Gastrocnemius medialis (tissue), 4 donors: ENCODE measurements at regions not wholly inside any gene's neighbourhood (a gene's known extent, or its start where the extent isn't known, plus 50 kb on each side); places are given as distances from the start of the nearest gene placed in this dataset.

Experiments
- ATAC-seq, 2 donors: fragments of 150-250 bp; one replicate each; pipeline ENCODE4 v1.9.1; 2016
- DNase-seq, 2 donors: peaks; one replicate each; pipeline ENCODE4 v3.0.0-alpha.2; 2019
- H3K27ac ChIP-seq, 4 donors: fragments of 200-600 bp; sonication (generic); 1 replicate in 1 of 4; 2 replicates in 3 of 4; pipeline ENCODE4 v1.5.1; 2016 to 2018; ENCODE audit warnings: mild to moderate bottlenecking in 2 of 4, moderate library complexity in 1 of 4
- H3K27me3 ChIP-seq, 3 donors: fragments of 200-600 bp; sonication (generic) in 2 of 3; 1 replicate in 1 of 3; 2 replicates in 2 of 3; pipeline versions ENCODE4 v1.5.1 to v1.6.0; 2016 to 2019; ENCODE audit warnings: mild to moderate bottlenecking in 1 of 3, moderate library complexity in 1 of 3
- H3K36me3 ChIP-seq, 2 donors: fragments of 200-600 bp; sonication (generic) in 1 of 2; one replicate each; pipeline ENCODE4 v1.5.1; 2017 to 2018
- H3K4me1 ChIP-seq, 2 donors: fragments of 200-600 bp; sonication (generic) in 1 of 2; one replicate each; pipeline ENCODE4 v1.5.1; 2016 to 2017; ENCODE audit warnings: mild to moderate bottlenecking in 2 of 2
- H3K4me3 ChIP-seq, 4 donors: fragments of 200-600 bp; sonication (generic) in 3 of 4; 1 replicate in 1 of 4; 2 replicates in 3 of 4; pipeline ENCODE4 v1.5.1; 2016 to 2019; ENCODE audit warnings: mild to moderate bottlenecking in 2 of 4
- H3K9me3 ChIP-seq, 3 donors: fragments of 200-600 bp; sonication (generic) in 2 of 3; 1 replicate in 1 of 3; 2 replicates in 2 of 3; pipeline ENCODE4 v1.5.1; 2016 to 2019
- POLR2A ChIP-seq, 2 donors: fragments of 450-650 bp; IDR thresholded peaks; one replicate each; pipeline ENCODE4 v1.6.1; 2017; ENCODE audit warnings: antibody characterized with exemption in 2 of 2, mild to moderate bottlenecking in 2 of 2, moderate library complexity in 2 of 2
- in situ Hi-C, 4 donors: fragments of 200-750 bp; cut with MboI; loops; one replicate each; pipeline versions ENCODE4 v1.15.0 to v1.8.0; 2017; ENCODE audit warnings: low sequenced_read_pairs in 4 of 4
- intact Hi-C: fragments of 100-400 bp; cut with DNase I; formaldehyde crosslinking; loops from one replicate; pipeline ENCODE4 v1.15.1; 2023; ENCODE audit warnings: low total_unique reads
- TF ChIP-seq, protein P1 (sequence below), 5 experiments: fragments of 450-650 bp in 3 of 5; fragments of 200-600 bp in 2 of 5; sonication (generic) in 2 of 5; IDR thresholded peaks in 4 of 5; conservative IDR thresholded peaks in 1 of 5; 1 replicate in 4 of 5; 2 replicates in 1 of 5; pipeline ENCODE4 v1.5.1; 2016 to 2019; ENCODE audit warnings: antibody characterized with exemption in 5 of 5, mild to moderate bottlenecking in 3 of 5, moderate library complexity in 3 of 5

DNA sequence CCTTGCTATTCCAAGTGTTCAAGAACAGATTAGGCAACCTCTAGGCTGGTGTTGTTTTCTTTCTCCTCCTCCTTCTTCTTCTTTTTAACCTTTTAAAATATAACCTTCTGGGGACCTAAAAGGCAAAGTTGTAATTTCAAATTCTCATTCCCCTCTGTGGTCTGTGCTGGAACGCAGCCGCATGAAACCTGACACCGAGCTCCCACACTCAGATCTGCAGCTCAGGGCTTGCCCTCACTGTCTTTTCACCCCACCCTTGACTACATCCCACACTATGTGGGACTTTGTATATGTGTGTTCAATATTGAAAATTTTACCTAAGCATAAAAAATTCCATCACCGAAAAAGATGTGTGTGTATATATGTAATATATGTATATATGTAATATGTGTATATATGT is 62.0 kb upstream of the ARHGAP42 start:
- H3K9me3 ChIP-seq = no peaks in the 10 kb centered on the region
- peaks cover 0 to 3% of the 10 kb centered on the region in 2 donors for H3K4me1 ChIP-seq
- in situ Hi-C loops = no loop called here
- intact Hi-C loops = no loop called here
- H3K36me3 ChIP-seq = no peaks in the 10 kb centered on the region
- no peak for TF ChIP-seq POLR2A (IDR thresholded peaks at IDR 0.05)
- TF ChIP-seq, protein P1, sequence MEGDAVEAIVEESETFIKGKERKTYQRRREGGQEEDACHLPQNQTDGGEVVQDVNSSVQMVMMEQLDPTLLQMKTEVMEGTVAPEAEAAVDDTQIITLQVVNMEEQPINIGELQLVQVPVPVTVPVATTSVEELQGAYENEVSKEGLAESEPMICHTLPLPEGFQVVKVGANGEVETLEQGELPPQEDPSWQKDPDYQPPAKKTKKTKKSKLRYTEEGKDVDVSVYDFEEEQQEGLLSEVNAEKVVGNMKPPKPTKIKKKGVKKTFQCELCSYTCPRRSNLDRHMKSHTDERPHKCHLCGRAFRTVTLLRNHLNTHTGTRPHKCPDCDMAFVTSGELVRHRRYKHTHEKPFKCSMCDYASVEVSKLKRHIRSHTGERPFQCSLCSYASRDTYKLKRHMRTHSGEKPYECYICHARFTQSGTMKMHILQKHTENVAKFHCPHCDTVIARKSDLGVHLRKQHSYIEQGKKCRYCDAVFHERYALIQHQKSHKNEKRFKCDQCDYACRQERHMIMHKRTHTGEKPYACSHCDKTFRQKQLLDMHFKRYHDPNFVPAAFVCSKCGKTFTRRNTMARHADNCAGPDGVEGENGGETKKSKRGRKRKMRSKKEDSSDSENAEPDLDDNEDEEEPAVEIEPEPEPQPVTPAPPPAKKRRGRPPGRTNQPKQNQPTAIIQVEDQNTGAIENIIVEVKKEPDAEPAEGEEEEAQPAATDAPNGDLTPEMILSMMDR (IDR thresholded peaks at IDR 0.05 in 4 of 5, conservative IDR thresholded peaks at IDR 0.05 in 1 of 5) = no peak
- no peak for ATAC-seq
- H3K27ac ChIP-seq = no peak overlapping the region
- H3K4me3 ChIP-seq = no peak overlapping the region
- no peak for DNase-seq
- H3K27me3 ChIP-seq = no peaks in the 10 kb centered on the region

DNA sequence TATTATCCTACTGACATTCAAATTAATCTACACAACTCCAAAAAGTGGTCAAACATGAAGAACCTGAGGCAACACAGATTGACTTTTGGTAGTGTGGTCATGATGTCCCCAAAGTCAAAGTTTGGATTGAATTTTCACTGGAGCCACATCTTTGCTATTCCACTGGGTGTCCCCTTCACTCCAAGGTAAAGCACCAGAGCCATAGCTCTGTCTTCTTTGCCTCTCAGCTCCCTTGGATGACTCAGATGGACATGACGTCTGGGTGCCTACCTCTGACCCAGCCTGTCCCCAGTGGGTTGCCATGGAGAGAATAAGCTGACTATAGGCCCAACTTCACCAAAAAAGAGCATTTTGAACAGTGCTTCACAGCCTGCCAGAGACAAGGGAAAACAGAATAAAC is 57.4 kb upstream of the ARHGAP42 start:
- ATAC-seq = no peak
- TF ChIP-seq, protein P1 (IDR thresholded peaks at IDR 0.05 in 4 of 5, conservative IDR thresholded peaks at IDR 0.05 in 1 of 5) = peak in 1 of 5 experiments; percentile 17
- TF ChIP-seq POLR2A (IDR thresholded peaks at IDR 0.05) = no peak
- DNase-seq = no peak
- H3K9me3 ChIP-seq = no peaks in the 10 kb centered on the region
- H3K27me3 ChIP-seq = no peaks in the 10 kb centered on the region
- in situ Hi-C loops (no loop called here), intact Hi-C loops (loop anchor here (5.0 kb wide), 2 partner anchors 58 to 228 kb away; partner anchors contain the start of gene ARHGAP42)
- H3K36me3 ChIP-seq = no peaks in the 10 kb centered on the region
- H3K4me3 ChIP-seq = no peak overlapping the region
- H3K4me1 ChIP-seq = peaks cover 19 to 40% of the 10 kb centered on the region in 2 donors
- H3K27ac ChIP-seq = no peak overlapping the region

DNA sequence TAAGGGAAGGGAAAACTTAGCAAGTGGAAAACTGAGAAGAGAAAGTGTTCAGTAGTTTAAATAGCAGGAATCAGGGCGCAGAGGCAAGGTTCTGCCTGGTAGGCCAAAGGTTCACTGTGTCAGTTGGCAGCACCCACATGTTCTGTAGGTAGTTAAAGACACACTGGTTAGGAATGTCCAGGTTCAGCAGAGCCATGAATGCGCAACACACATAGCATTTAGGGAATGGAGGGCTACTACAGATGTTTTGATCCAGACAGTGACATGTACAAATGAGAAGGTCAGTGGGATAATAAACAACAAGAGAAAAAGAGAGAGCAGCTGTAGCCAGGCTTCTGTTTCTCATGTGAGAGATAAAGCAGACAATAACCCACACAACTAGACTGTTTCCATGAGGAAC is 56.2 kb upstream of the ARHGAP42 start:
- TF ChIP-seq POLR2A (IDR thresholded peaks at IDR 0.05) = no peak
- TF ChIP-seq, protein P1 (IDR thresholded peaks at IDR 0.05 in 4 of 5, conservative IDR thresholded peaks at IDR 0.05 in 1 of 5) = no peak
- Histone ChIP-seq H3K9me3 (no peaks in the 10 kb centered on the region), H3K4me3 (no peak overlapping the region), H3K27me3 (no peaks in the 10 kb centered on the region), H3K27ac (peak overlapping the region; percentile 13 to 65 (median 55)), H3K36me3 (no peaks in the 10 kb centered on the region), H3K4me1 (peaks cover 19 to 47% of the 10 kb centered on the region in 2 donors)
- intact Hi-C loops (loop anchor here (5.0 kb wide), 2 partner anchors 56 to 226 kb away; partner anchors contain the start of gene ARHGAP42), in situ Hi-C loops (no loop called here)
- ATAC-seq = peak in 1 of 2 donors; percentile 16
- no peak for DNase-seq

DNA sequence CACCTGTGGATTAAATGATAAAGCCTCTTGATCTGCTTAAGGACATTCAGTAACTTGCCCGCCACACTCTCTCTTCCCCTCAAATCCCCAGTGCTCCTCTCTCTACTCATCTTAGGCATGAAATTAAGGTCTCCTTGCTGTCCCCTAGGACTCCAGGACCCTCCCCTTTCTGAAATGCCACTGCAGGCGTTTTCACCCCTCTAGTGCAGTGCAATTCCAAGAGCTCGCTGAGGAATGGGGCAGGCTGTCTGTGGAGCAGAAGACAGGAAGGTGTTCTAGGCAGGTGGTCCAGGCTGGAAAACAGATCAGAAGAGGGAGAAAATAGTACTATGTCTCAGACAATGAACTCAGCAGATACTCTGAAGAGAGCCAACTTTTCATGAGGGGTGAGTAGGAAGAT is 55.8 kb upstream of the ARHGAP42 start:
- no peak for TF ChIP-seq POLR2A (IDR thresholded peaks at IDR 0.05)
- TF ChIP-seq, protein P1 (IDR thresholded peaks at IDR 0.05 in 4 of 5, conservative IDR thresholded peaks at IDR 0.05 in 1 of 5) = no peak
- in situ Hi-C loops = no loop called here
- no peaks in the 10 kb centered on the region for H3K9me3 ChIP-seq
- DNase-seq (no peak), ATAC-seq (no peak)
- H3K36me3 ChIP-seq = no peaks in the 10 kb centered on the region
- no peaks in the 10 kb centered on the region for H3K27me3 ChIP-seq
- peak overlapping the region; percentile 13 to 65 (median 55) for H3K27ac ChIP-seq
- no peak overlapping the region for H3K4me3 ChIP-seq
- intact Hi-C loops = loop anchor here (5.0 kb wide), 2 partner anchors 56 to 226 kb away; partner anchors contain the start of gene ARHGAP42
- H3K4me1 ChIP-seq = peaks cover 19 to 47% of the 10 kb centered on the region in 2 donors
